NCI-H345 treated with DMSO at 0.1 percent for 48 hours (cell line): ENCODE measurements at regions not wholly inside any gene's neighbourhood (a gene's known extent, or its start where the extent isn't known, plus 50 kb on each side); places are given as distances from the start of the nearest gene placed in this dataset.

Experiments
- DNase-seq: peaks from one replicate; lab custom pipeline; 2025; ENCODE audit not compliant: unreplicated experiment; lab: John Stamatoyannopoulos, UW

DNA sequence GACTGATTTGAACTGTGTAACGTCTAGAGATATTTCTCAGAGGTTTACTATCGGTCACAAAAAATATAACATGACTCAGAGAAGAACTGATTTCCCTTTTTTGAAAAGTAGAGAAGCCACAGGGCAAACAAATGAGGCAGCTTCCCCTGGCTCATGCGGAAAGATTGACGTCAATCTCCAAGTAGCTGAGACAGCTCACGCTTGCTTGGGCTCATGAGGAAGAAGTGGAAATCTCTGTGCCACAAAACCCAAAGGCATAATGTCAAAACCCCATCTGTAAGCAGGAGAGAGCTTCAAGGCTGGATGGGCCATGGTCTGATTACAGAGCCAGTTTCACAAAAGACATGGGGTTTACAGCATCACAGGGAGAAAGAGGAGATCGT, 188.1 kb downstream of the ARL4C start:
- DNase-seq = no peak

DNA sequence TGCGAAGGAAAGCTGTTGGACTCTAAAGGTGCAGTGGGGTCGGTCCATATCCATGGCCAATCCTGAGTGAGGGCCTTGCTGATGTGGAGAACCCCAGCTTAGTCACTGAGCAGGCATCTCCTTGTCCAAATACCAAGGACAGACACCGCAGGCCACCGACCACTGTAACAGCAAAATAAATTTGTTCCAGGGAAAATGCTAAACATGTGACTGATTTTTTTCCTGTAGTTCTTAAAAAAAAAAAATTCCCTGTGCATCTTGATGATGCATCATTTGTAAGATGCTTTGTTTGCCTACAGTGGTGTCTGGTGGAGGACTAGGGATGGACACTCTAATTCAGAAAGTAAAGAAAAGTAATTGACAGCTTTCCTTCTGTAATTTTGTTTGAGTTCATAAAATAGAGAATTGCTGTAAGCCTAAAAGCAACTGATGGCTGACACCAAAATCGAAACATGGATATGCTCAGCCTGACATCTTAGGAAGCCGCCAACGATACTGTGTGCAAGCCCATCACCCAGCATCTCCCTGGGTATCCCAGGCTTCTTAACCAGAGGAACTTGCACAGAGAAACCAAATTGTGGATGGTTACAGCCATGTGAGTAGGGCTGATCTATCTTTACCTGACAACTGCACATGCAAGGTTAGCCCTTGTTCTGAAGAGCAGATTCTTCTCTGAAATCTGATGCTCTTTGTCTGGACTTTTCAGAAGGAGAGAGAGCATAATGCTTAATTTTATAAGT, 188.6 kb downstream of the ARL4C start:
- DNase-seq = no peak

DNA sequence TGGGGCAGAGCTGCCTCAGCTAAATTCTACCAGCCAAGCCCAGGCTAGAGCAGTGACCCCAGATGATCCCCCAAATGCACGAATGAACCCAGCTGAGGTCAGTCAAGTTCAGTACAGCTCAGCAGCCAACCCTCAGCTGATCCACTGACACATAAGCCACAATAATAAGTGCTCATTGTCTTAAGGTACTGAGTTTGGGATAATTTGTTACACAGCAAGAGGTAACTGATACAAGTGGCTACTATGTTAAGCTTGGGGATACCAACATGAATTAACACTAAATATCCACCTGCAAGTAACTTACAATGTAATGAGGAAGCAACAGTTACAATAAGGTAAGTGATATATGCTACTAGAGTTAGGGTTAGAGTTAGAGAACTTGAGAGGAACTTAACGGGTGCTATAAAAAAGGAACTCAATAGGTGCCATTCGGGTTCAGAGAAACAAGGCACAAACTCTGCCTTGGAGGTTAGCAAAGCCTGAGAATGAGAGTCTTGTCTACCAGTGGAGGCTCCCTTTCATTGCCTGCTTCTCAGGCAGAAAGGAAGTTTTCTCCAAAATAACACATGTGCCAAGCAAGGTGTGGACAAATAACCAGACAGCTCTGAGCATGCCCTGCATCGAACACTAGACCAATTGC, 189.4 kb downstream of the ARL4C start:
- DNase-seq = no peak

DNA sequence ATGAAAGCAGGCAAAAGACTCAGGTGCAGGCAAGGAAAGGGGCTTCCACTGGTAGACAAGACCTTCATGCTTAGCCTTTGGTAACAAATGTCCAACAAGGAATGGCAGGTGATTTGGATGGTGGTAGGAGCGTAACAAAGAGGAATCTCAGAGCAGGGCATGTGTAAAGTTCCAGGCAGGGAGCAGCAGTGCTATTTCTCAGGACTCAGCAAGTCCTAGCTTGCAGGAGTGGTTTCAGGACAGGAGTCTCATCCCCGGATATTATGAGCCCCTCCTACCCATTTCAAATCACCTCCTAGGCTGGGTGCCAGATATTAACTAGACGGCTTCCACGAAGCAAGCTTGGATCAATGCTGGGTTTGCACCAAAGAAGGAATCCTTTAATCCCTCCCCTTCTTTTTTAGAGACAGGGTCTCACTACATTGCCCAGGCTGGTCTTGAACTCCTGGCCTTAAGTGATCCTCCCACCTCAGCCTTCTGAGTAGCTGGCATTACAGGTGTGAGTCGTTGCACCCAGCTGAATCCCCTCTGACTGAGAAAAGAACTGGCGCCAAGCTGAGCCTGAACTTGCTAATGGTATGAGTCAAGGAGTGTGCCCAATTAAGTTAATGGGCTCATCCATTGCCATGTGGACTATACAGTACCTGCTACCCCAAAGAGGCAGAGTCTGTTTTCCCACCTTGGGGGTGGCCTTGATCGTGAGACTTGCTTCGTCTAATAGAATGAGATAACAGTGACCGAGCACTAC, 190.3 kb downstream of the ARL4C start:
- DNase-seq = no peak

DNA sequence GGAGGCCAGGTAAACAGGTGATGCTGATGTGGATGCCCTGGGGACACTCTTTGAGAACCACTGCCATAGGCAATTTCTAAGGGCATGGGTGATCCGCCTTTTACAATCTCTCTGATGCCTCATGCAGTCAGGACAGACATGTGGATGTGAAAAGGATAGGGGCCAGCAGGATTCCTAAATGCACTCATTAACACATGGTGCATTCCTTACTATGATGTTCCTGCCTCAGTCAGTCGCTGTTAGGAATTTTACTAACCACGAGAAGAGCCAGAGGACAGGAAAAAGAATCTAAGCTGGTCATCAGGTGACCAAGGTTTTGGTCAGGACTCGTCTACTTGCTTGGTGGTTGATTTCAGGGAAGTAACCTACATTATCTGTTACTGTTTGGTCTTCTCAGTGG, 191.0 kb downstream of the ARL4C start:
- no peak for DNase-seq

DNA sequence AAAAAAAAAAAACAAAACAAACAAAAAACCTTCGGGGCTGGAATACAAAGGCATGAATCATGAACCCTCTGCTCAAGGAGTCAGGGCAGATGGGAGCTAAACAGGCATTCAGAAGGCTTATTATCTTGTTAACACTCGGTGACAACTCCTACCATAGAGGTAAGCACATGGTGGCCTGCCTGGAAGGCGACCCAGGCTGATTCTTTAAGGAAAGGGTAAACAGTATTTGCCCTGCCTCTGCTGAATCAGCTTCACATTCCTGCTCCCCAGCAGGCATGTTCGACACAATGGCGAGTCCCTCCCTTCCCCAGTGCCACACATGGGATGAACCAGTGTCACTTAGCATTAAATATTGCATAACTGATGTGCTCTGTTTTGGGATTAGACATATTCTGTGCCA, 191.9 kb downstream of the ARL4C start:
- no peak for DNase-seq

DNA sequence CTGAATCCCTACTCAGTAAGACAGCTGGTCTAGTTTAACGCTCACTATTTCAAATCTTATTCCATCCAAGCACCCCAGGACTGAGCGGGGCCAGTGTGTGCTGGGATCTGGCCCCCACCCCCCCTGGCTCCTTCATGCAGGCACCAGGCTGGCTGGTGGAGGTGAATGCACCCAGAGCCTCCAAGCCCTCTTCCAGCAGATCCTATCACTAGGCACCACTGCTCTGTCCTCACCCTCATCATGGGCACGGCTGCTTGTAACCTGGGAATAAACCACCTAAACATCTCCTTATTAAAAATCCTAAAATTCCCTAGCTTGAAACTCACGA, 194.3 kb downstream of the ARL4C start:
- no peak for DNase-seq

DNA sequence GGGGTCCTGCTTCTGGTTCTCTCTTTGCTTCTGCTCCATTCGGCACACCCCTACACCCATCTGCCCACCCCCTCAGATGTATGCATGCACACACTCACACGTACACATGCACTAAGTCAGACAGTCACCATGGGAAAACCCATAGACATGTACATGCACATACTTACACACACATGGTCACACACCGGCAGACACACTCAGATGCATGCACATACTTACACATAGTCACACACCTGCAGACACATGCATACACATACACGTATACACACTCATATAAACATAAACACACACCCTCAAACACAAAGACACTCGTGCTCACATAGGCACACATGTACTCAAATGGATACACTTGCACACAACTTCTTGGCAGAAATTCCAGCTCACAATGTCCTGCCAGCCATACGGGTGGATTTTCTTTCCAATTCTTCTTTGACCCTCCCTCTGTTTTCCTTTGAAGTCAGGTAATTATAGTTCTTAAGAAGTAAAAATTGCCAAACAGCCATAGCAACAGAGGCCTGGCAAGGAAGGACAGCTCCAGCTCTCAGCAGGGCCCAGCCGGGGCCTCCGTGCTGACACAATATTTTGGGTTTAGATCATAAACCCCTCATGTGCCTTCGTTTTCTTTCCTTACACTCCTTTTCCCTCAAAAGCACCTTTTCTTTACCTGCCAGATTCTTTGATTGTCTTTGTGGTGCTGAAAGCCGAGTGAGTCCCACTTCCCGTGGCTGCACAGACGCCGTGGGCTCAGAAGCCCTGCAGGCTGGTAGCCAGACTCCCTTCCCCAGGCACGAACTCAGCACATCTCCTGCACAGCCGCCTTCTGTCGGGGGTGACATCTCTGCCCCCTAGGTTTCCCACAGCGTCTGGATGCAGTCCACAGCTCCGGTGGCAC, 195.7 kb downstream of the ARL4C start:
- DNase-seq = no peak

DNA sequence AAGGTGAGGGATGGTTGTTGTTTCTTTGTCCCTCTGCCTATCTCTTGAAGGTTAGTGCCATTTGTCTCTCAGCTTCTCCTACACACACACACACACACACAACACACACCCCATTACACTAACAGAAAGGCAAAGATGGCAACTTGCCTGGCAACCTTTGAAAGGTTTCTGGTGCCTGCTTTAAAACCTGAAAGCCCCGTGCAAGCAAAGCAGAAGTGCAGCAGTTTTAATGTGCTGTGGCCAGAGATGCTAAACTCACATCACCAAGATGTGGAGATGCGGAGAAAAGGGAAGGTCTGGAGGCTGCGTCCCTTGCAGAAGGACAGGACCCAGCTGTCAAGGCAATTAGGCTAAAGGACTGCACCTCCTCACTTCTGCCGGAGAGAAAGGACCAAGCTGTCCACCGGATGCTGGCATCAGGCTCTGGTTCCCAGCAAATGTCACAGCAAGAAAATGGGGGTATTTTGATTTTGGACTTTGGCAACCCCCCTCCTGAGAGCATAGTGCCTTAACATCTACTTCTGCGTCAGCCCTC, 196.4 kb downstream of the ARL4C start:
- no peak for DNase-seq

DNA sequence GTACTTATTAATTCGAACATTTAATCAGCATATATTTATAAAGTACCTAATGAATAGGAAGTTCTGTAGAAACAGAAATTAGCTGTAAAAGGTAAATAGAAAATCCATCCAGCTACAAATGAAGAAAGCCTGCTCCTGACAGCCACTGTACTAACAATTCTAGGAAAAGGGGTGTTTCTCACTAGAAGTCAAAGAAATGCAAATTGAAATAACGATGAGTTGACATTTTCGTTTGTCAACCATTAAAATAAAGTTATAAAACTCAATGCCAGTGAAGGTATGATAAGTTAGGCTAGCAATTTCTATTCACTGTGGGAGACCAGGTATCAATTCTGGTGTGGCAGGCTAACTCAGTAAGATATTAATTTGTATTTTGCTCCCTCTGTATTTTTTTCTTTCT, 198.0 kb downstream of the ARL4C start:
- no peak for DNase-seq

DNA sequence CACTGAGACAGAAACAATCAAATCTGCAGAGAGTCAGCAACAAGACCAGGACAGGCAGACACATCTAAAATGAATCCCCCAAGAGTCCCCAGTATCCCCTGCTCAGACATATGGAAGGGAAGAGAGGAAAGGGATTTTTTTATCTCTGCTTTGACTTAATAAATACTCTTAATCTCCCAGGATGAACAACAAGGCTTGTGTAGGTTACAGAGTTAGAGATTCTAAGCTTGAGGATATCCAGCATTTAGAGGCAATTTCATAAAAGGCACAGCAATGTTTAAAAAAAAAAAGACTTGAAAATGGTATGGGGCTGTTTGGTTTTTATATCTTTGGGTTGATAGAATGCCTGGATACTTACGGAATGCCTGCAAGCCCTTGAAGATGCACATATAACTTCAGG, 199.9 kb downstream of the ARL4C start:
- DNase-seq = no peak

DNA sequence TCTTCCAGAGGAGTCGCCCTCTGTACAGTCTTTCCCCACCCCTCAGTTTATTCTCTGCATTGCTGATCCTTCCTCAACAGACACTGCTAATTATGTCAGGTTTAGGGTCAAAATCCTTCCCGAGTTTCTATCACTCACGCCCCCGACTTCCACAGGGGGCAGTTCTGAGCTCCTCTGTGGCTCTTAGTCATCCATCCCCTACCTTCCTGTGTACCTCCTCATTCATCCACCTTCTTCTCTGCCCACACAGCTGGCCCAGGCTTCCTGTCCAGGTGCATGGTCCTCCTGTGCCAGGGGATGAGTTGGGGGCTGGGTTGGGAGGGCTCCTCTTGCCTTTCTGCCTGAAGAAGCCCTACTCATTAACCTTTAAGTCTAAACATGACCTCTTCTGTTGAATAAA, 202.9 kb downstream of the ARL4C start:
- no peak for DNase-seq

DNA sequence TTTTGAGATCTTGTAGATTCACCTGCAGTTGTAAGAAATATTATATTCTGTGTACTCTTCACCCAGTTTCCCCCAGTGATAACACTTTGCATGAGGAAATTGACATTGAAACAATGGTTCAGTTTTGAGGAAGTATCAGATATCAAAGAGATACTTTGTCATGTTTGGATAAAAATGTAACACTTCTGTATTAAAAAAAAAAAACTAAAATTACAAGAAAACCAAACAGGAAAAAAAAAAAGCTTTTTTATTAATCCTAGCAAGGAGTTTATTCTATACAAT, 204.0 kb downstream of the ARL4C start:
- no peak for DNase-seq

DNA sequence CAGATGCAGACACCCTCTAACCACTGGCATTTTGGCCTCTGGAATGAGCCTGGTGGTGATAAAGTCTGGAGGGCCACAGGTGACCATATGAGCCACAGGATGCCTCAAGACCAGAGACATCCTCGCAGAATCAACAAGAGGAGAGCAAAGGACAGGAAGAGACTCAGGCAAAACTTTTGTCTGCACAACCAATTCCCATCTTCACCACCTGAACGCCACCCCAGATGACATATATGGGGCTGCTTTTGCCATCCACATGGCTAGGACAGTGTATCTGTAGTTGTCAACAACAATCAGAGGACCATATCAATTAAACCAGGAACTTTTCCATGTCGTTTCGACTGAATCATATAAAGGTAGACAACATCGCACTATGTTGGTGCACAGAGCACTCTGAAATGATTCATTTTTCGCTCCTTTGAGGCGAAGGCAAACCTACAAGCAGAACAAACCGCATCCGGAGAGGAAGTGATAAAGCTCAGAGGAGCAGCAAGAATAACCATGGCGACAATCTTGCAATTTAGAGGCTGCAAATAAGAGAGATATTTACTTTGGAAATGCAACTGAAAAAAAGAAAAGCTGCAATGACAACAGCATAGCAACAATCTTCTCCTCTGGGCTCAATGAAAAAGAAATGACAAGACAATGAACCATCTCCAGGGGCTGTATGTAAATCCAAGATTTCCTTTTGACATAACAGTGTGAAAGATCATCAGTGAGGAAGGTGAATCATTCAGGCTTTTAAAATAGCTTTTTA, 204.5 kb downstream of the ARL4C start:
- no peak for DNase-seq

DNA sequence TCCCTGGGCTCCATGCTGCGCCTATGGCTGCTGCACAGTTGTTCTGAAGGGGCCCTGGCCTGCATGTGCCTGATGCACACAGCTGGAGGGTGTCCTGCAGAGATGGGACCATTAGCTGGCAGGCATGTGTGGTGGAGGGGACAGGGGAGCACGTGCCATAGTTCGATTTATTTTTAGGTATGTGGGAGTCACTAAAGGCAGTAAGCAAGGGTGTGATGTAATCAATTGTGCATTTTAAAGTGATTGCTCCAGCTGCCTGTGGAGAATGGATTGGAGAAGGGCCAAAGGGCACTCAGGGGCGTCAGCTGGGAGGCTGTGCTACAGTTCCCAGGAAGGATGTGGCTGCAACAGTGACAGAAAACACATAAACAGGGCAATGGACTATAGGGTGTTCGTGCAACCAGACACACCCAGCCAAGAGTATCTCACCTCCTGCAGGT, 205.1 kb downstream of the ARL4C start:
- DNase-seq = peak; percentile 11

DNA sequence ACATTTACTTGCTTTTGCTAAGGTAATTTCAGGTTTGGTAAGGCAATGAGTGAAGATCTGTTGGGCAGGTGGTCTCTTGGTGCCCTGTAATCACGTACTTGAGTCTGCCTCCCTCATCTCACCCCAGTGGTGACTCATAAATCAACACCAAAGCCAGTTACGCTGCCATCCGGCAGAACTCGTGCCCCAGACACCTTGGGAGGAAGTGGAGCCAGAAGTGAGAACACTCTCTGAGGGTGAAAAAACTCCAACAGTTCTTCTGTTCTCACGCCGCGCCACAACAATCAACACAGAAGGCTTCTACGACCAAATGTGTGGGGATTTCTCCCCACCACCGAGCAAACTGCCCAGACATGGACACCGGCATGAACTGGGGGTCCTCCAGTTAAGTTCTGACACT, 206.2 kb downstream of the ARL4C start:
- DNase-seq = no peak

DNA sequence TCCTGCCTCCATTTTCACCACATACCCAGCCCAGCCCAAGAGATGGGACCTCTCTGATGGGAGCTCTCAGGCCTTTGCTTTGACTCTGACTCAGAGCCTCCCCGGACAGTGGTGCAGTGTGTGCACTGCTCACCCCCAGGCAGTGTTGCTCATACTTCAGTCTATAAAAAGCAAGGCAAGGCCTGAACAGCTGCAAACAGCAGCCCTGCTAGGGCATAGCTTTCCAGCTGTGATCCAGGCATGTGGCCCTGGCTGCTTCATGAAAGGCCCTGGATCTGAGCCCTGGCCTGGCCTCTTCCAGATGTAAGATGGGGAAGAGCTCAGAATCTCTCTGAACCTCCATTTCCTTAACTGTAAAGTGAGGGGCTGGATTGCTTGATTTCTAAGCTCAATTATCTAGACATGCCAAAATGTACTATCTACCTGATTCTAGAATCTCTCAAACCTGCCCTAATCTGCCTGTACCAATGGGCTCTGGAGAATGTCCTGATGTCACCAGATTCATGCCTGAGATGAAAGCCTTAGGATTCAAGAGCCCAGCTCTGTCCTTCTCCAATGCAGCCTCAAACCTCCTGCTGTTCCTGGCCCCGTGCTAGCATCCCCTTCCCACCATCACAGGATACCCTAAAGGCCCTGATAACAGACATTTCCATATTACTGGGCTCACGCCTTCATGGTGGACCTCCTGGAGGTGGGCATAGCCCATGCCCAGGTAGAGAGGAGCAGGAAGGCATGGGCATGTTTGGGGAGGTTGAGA, 206.9 kb downstream of the ARL4C start:
- no peak for DNase-seq

DNA sequence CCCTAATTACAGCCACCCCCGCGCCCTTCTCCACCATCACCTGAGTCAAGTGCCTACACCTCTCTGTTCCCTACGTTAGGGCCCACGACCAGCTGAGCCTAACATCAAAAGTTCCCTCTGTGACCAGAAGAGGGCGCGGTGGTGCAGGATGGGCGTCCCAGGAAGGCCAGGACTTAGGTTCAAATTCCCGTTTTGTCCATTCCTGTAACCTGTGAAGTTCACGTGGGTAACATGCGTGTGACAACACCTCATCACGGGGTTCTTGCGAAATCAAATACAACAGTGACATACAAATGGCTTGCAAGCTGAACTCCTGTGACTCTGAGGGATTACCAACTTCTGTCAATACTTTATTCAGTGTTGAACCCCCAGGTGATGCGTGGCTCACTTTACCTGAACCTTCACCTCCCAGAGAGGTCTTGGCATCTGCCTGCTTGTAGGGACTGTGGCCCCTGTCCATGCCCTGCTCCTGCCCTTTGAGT, 207.9 kb downstream of the ARL4C start:
- DNase-seq = peak; percentile 19

DNA sequence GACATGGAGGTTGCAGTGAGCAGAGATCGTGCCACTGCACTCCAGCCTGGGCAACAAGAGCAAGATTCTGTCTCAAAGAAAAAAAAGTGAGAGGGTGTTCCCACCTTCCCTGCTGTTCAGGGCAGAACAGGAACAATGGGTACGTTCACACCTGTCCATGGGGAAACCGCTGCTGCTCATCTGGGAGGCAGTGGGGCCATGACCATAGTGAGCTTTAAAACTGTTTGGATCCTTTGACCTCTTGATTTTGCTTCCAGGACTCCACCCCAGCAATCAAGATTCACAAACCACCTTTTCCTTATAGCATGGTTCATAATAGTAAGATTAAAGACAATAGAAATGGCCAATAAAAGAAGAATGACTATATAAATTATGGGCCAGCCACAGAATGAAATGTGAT, 209.2 kb downstream of the ARL4C start:
- no peak for DNase-seq

DNA sequence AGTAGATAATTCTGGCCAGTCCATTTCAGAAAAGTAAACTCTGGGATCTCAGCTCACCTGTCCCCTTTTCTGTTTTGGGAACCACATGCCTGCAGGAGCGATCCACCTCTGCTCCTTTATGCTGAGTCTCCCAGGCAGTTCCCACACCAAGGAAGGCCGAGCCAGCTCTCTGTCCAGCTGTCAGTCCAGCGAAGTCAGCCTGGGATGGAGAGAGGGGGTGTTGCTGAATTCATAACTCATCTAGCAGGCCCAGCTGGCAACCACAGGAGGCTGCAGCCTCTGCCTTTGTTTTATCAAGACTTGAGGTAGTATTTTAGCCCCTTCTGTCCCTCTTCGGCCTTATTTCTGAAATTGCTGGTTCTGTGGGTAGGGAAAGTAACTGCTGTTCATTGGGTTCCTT, 209.9 kb downstream of the ARL4C start:
- no peak for DNase-seq
